ENCODE measurements at regions not wholly inside any gene's neighbourhood (a gene's known extent, or its start where the extent isn't known, plus 50 kb on each side); places are given as distances from the start of the nearest gene placed in this dataset.

DNA sequence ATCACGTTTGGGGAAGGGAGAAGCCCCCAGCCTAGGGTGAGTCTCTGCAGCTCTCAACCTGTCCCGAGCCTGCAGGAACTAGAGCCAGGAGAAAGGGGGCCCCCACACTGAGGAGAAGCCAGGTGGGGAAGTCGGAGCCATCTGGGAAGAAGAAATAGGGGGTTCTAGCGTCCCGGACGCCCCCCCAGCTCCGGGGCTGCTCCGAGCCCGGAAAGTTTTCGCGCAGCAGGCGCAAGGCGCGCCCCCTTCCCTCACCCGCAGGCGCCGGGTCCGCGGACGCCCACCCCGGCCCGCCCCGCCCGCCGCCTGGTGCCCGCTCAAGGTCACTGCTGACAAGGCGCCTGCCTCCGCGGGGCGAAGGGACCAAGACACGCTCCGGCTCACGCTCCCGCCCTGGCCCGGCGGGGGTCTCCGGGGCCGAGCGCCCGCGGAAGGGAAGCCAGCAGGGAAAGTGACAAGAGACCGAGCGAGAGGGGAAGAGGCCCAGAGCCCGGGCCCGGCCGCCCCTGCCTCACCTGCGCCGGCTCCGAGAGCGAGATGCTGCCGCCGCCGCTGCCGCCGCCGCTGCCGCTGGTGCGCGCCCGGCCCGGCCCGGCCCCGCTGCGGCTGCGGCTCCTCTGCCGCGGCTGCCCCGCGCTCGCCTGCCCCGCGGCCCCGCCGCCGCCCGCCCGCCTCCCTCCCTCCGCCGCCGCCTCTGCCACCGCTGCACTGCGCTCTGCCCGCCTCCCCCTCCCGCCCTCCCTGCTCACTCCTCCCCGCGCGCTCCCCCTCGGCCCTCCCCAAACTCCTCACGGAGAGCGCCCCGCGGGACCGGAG is 108.4 kb upstream of the SLC6A11 start:
- BruUV-seq (replicated peaks) = no TSS peak
- no peak for DNase-seq (ENCODE audit: unreplicated experiment)
- H3K36me3 Mint-ChIP-seq (ENCODE audit: insufficient read depth, unreplicated experiment) = no peaks in the 10 kb centered on the region
- no peaks in the 10 kb centered on the region for H3K9me3 Mint-ChIP-seq (ENCODE audit: unreplicated experiment)
- intact Hi-C loops (cut with micrococcal nuclease) = no loop called here
- no peaks in the 10 kb centered on the region for H3K4me1 Mint-ChIP-seq (ENCODE audit: insufficient read depth, unreplicated experiment)
- H3K4me3 Mint-ChIP-seq (ENCODE audit: unreplicated experiment) = no peak overlapping the region
- H3K27ac Mint-ChIP-seq (ENCODE audit: low read depth, unreplicated experiment) = no peak overlapping the region
- ChIA-PET CTCF (no interaction called here), POLR2A (no interaction called here)
- no peak for TF ChIP-seq CTCF (IDR thresholded peaks at IDR 0.05; ENCODE audit: unreplicated experiment)
- H3K27me3 Mint-ChIP-seq (ENCODE audit: insufficient read depth, unreplicated experiment) = peaks cover 84% of the 10 kb centered on the region

DNA sequence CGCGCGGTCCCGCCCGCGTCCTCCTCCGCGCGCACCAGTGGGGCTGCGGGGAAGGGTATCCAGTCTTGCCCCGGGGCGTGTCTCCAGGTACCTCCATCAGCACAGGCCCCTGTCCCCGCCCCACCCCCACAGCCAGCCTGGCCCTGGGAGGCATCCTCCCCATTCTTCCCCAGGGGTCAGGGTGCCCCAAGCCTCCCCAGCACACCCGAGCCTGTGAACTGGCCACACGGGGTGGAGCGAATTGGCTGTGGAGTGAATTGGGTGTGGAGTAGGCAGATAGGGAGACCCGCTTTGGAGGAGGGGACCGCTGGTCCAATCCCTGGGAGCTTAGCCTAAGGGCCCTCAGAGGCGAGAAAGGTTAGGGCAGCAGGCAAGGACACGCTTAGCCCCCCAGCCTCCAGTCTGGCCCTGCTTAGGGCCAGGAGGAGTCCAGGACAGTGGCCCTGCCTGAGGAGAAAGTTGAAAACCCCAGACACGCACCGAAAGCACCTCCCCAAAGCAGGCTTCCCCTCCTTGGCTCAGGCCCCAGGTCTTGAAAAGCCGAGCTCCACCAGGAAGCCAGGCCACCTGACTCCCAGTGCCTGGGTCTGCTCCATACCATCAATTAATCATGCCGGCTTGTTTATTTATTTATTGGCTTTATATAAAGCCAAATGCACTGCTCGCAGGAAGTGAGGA is 107.7 kb upstream of the SLC6A11 start:
- Mint-ChIP-seq H3K27me3 (ENCODE audit: insufficient read depth, unreplicated experiment) (peaks cover 84% of the 10 kb centered on the region), H3K27ac (ENCODE audit: low read depth, unreplicated experiment) (no peak overlapping the region), H3K9me3 (ENCODE audit: unreplicated experiment) (no peaks in the 10 kb centered on the region), H3K36me3 (ENCODE audit: insufficient read depth, unreplicated experiment) (no peaks in the 10 kb centered on the region), H3K4me1 (ENCODE audit: insufficient read depth, unreplicated experiment) (no peaks in the 10 kb centered on the region), H3K4me3 (ENCODE audit: unreplicated experiment) (no peak overlapping the region)
- no peak for DNase-seq (ENCODE audit: unreplicated experiment)
- POLR2A ChIA-PET = no interaction called here
- TF ChIP-seq CTCF (IDR thresholded peaks at IDR 0.05; ENCODE audit: unreplicated experiment) = no peak
- intact Hi-C loops (cut with micrococcal nuclease) = no loop called here
- BruUV-seq (replicated peaks) = no TSS peak
- CTCF ChIA-PET = no interaction called here

GRCh38 chr3:10709110-10709781 is 106.8 kb upstream of the SLC6A11 start:
- ChIA-PET CTCF (interaction anchor here (0.9 kb wide), 1 partner anchor 20 kb away, joined by 4 read pairs; no protein-coding TSS in a partner anchor), POLR2A (no interaction called here)
- Mint-ChIP-seq H3K9me3 (ENCODE audit: unreplicated experiment) (no peaks in the 10 kb centered on the region), H3K27me3 (ENCODE audit: insufficient read depth, unreplicated experiment) (peaks cover 84% of the 10 kb centered on the region), H3K36me3 (ENCODE audit: insufficient read depth, unreplicated experiment) (no peaks in the 10 kb centered on the region), H3K4me1 (ENCODE audit: insufficient read depth, unreplicated experiment) (no peaks in the 10 kb centered on the region), H3K27ac (ENCODE audit: low read depth, unreplicated experiment) (no peak overlapping the region), H3K4me3 (ENCODE audit: unreplicated experiment) (no peak overlapping the region)
- BruUV-seq (replicated peaks) = no TSS peak
- intact Hi-C loops (cut with micrococcal nuclease) = no loop called here
- DNase-seq (ENCODE audit: unreplicated experiment) = no peak
- no peak for TF ChIP-seq CTCF (IDR thresholded peaks at IDR 0.05; ENCODE audit: unreplicated experiment)

- no peaks in the 10 kb centered on the region for H3K4me1 Mint-ChIP-seq (ENCODE audit: insufficient read depth, unreplicated experiment)
- H3K4me3 Mint-ChIP-seq (ENCODE audit: unreplicated experiment) = no peak overlapping the region
- BruUV-seq (replicated peaks) = no TSS peak
- no peak for DNase-seq (ENCODE audit: unreplicated experiment)
- ChIA-PET POLR2A (no interaction called here), CTCF (no interaction called here)
- intact Hi-C loops (cut with micrococcal nuclease) = no loop called here
- no peak for TF ChIP-seq CTCF (IDR thresholded peaks at IDR 0.05; ENCODE audit: unreplicated experiment)
- peaks cover 63% of the 10 kb centered on the region for H3K27me3 Mint-ChIP-seq (ENCODE audit: insufficient read depth, unreplicated experiment)
- H3K36me3 Mint-ChIP-seq (ENCODE audit: insufficient read depth, unreplicated experiment) = no peaks in the 10 kb centered on the region
- H3K9me3 Mint-ChIP-seq (ENCODE audit: unreplicated experiment) = no peaks in the 10 kb centered on the region
- no peak overlapping the region for H3K27ac Mint-ChIP-seq (ENCODE audit: low read depth, unreplicated experiment)
Measured at GRCh38 chr3:10712121-10712520, 103.9 kb upstream of the SLC6A11 start.

All from MCF 10A (cell line).